ENCODE measurements at regions not wholly inside any gene's neighbourhood (a gene's known extent, or its start where the extent isn't known, plus 50 kb on each side); places are given as distances from the start of the nearest gene placed in this dataset.

GRCh38 chr4:177579649-177580048 lies 137.4 kb upstream of the AGA start:
- H3K27ac ChIP-seq = no peak overlapping the region
- ATAC-seq = no peak
- H3K4me3 ChIP-seq = no peak overlapping the region
- no peak for TF ChIP-seq CTCF (IDR thresholded peaks at IDR 0.05)
- no peaks in the 10 kb centered on the region for H3K27me3 ChIP-seq
- no peaks in the 10 kb centered on the region for H3K4me1 ChIP-seq
- H3K36me3 ChIP-seq = no peaks in the 10 kb centered on the region
- H3K9me3 ChIP-seq = no peaks in the 10 kb centered on the region
- DNase-seq = no peak
- intact Hi-C loops (cut with DNase I) = no loop called here

DNA sequence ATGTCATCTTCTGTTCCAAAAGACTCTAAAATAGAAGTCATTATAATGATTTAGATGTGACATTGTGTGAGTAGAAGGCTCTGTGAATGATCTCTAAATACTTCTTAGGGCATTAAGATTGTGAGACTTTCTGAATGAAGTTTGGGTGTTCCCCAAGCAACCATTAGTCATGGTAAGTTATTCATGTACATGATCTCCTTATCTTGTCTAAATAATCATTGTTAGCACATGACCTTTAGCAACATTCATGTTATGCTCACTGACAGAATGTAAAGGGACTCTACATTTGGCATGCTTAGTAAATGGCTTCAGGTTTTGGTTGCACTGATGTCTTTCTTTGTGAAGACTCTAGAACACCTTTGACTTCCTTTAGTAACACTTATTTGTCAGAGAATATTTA lies 140.8 kb upstream of the AGA start:
- H3K4me3 ChIP-seq = no peak overlapping the region
- H3K4me1 ChIP-seq = no peaks in the 10 kb centered on the region
- H3K9me3 ChIP-seq = no peaks in the 10 kb centered on the region
- H3K27me3 ChIP-seq = no peaks in the 10 kb centered on the region
- DNase-seq (no peak), ATAC-seq (no peak)
- intact Hi-C loops (cut with DNase I) = no loop called here
- H3K36me3 ChIP-seq = no peaks in the 10 kb centered on the region
- no peak for TF ChIP-seq CTCF (IDR thresholded peaks at IDR 0.05)
- no peak overlapping the region for H3K27ac ChIP-seq

GRCh38 chr4:177587989-177588388 lies 145.8 kb upstream of the AGA start:
- H3K4me3 ChIP-seq = no peak overlapping the region
- no peaks in the 10 kb centered on the region for H3K4me1 ChIP-seq
- no peaks in the 10 kb centered on the region for H3K36me3 ChIP-seq
- H3K9me3 ChIP-seq = no peaks in the 10 kb centered on the region
- ATAC-seq (no peak), DNase-seq (no peak)
- H3K27me3 ChIP-seq = no peaks in the 10 kb centered on the region
- intact Hi-C loops (cut with DNase I) = no loop called here
- H3K27ac ChIP-seq = no peak overlapping the region
- TF ChIP-seq CTCF (IDR thresholded peaks at IDR 0.05) = no peak

DNA sequence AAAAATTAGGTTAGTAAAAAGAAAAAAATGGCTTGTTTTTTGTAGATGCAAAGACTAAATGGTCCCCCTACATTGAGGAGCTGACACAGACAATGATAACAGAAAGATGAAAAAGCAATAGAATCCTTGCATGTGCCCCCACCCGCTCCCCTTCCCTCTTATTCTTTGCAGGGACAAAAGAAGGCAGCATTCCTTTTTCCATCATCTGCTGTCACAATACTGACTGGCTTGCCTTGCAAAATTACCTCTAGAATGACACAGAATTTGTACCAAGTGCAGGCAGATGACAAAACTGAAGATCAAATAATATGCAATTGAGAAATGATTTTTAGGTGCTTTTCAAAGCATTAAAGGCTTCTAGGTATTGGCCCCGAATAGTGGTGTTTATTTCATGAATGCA lies 153.1 kb upstream of the AGA start:
- H3K4me3 ChIP-seq = no peak overlapping the region

DNA sequence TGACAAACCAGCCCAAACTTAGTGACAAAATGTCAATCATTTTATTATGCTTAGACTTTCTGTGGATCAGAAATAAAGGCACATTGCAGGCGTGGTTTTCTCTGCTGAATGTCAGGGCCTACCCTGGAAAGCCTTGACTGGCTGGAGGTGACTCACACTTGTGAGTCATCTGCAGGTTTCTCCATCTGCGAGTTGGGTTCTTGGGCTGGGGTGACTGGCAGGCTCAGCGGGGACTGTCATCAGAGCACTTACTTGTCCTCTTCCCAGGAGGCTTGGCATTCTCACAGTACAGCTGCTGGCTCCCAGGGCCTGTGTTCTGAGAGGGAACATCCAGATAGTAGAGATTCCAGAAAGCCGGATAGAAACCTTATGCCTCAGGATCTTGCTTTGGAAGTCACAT lies 153.8 kb upstream of the AGA start:
- ATAC-seq = peak; percentile 55
- H3K27ac ChIP-seq = no peak overlapping the region
- H3K36me3 ChIP-seq = no peaks in the 10 kb centered on the region
- H3K9me3 ChIP-seq = no peaks in the 10 kb centered on the region
- intact Hi-C loops (cut with DNase I) = no loop called here
- DNase-seq = no peak
- no peak overlapping the region for H3K4me3 ChIP-seq
- H3K27me3 ChIP-seq = no peaks in the 10 kb centered on the region
- no peaks in the 10 kb centered on the region for H3K4me1 ChIP-seq
- no peak for TF ChIP-seq CTCF (IDR thresholded peaks at IDR 0.05)

More for the DNA sequence above, 153.1 kb upstream of the AGA start:
- no peaks in the 10 kb centered on the region for H3K9me3 ChIP-seq
- TF ChIP-seq CTCF (IDR thresholded peaks at IDR 0.05) = no peak
- no peaks in the 10 kb centered on the region for H3K4me1 ChIP-seq
- no peaks in the 10 kb centered on the region for H3K27me3 ChIP-seq
- no peak for ATAC-seq
- DNase-seq = no peak
- no peaks in the 10 kb centered on the region for H3K36me3 ChIP-seq
- H3K27ac ChIP-seq = no peak overlapping the region
- intact Hi-C loops (cut with DNase I) = no loop called here
